Neural cell (in vitro differentiated cells): ENCODE measurements at regions not wholly inside any gene's neighbourhood (a gene's known extent, or its start where the extent isn't known, plus 50 kb on each side); places are given as distances from the start of the nearest gene placed in this dataset.

Source experiments
- H2AFZ ChIP-seq: fragments of 200-600, 300-800 bp; sonication (generic), shearing (Covaris generic); 2 replicates; pipeline ENCODE4 v1.6.0; 2014; ENCODE audit warnings: low read depth, mild to moderate bottlenecking, antibody characterized with exemption, low read length, moderate library complexity
- H3F3A ChIP-seq: fragments of 200-600 bp; shearing (Covaris generic); 2 replicates; pipeline ENCODE4 v1.6.1; 2016; ENCODE audit warnings: mild to moderate bottlenecking, moderate library complexity, mixed read lengths, antibody characterized with exemption, low read length; ENCODE audit not compliant: insufficient read depth, poor library complexity, severe bottlenecking
- H3K27ac ChIP-seq: fragments of 200-600, 300-800 bp; sonication (generic), shearing (Covaris generic); 2 replicates; pipeline ENCODE4 v1.5.1; 2014; ENCODE audit warnings: mild to moderate bottlenecking, low read length, moderate library complexity
- H3K27me3 ChIP-seq: fragments of 300-800, 200-600 bp; sonication (generic), shearing (Covaris generic); 2 replicates; pipeline ENCODE4 v1.6.0; 2014; ENCODE audit warnings: mild to moderate bottlenecking, low read depth, low read length, moderate library complexity; ENCODE audit not compliant: insufficient read depth
- H3K36me3 ChIP-seq: fragments of 300-800, 200-600 bp; sonication (generic), shearing (Covaris generic); 2 replicates; pipeline ENCODE4 v1.5.1; 2014; ENCODE audit warnings: mild to moderate bottlenecking, antibody characterized with exemption, low read length, moderate library complexity; ENCODE audit not compliant: insufficient read depth
- H3K4me2 ChIP-seq: fragments of 300-800, 200-600 bp; sonication (generic), shearing (Covaris generic); 2 replicates; pipeline ENCODE4 v1.6.0; 2014; ENCODE audit warnings: mild to moderate bottlenecking, low read length
- H3K4me3 ChIP-seq: fragments of 300-800, 200-600 bp; sonication (generic), shearing (Covaris generic); 2 replicates; pipeline ENCODE4 v1.5.1; 2014; ENCODE audit warnings: mild to moderate bottlenecking, low read length, moderate library complexity
- H3K79me2 ChIP-seq: fragments of 200-600 bp; shearing (Covaris generic); replicated peaks from 2 replicates; pipeline ENCODE4 v1.6.0; 2014; ENCODE audit warnings: mild to moderate bottlenecking, low read length, moderate library complexity; ENCODE audit not compliant: insufficient read depth
- H3K9ac ChIP-seq: fragments of 300-800, 200-600 bp; sonication (generic), shearing (Covaris generic); 2 replicates; pipeline ENCODE4 v1.6.1; 2016; ENCODE audit warnings: mild to moderate bottlenecking, low read length, mixed read lengths
- H3K9me2 ChIP-seq: fragments of 200-600 bp; shearing (Covaris generic); 2 replicates; pipeline ENCODE4 v1.6.1; 2016; ENCODE audit warnings: mild to moderate bottlenecking, low read length, mixed read lengths; ENCODE audit not compliant: insufficient read depth
- H3K9me3 ChIP-seq: fragments of 200-600, 300-800 bp; sonication (generic), shearing (Covaris generic); 2 replicates; pipeline ENCODE4 v1.6.1; 2016; ENCODE audit warnings: mild to moderate bottlenecking, mixed run types, low read length, moderate library complexity, mixed read lengths
- H4K20me1 ChIP-seq: fragments of 200-600 bp; shearing (Covaris generic); 2 replicates; pipeline ENCODE4 v1.6.1; 2016; ENCODE audit warnings: mild to moderate bottlenecking, mixed run types; ENCODE audit not compliant: insufficient read depth
- EP300 ChIP-seq: fragments of 450-650 bp; conservative IDR thresholded peaks from 2 replicates; pipeline ENCODE4 v1.6.1; 2014; ENCODE audit warnings: antibody characterized with exemption, mild to moderate bottlenecking, moderate library complexity; ENCODE audit not compliant: poor library complexity, severe bottlenecking
- EZH2 ChIP-seq: fragments of 200-600, 300-800 bp; shearing (Covaris generic), sonication (generic); IDR thresholded peaks from 2 replicates; pipeline ENCODE4 v1.6.1; 2014; ENCODE audit warnings: antibody characterized with exemption, low read length, borderline replicate concordance, mild to moderate bottlenecking; ENCODE audit not compliant: insufficient read depth, poor library complexity, severe bottlenecking
- MXI1 ChIP-seq: fragments of 450-650 bp; conservative IDR thresholded peaks from 2 replicates; pipeline ENCODE4 v1.6.1; 2014; ENCODE audit warnings: antibody characterized with exemption, mild to moderate bottlenecking; ENCODE audit not compliant: poor library complexity, severe bottlenecking
- POLR2AphosphoS5 ChIP-seq: IDR thresholded peaks from 2 replicates; pipeline ENCODE4 v1.6.1; 2012
- RAD21 ChIP-seq: fragments of 450-650 bp; conservative IDR thresholded peaks from 2 replicates; pipeline ENCODE4 v1.6.1; 2014; ENCODE audit warnings: antibody characterized with exemption, mild to moderate bottlenecking, moderate library complexity
- SMC3 ChIP-seq: fragments of 450-650 bp; conservative IDR thresholded peaks from 2 replicates; pipeline ENCODE4 v1.6.1; 2014; ENCODE audit warnings: antibody characterized with exemption, mild to moderate bottlenecking, moderate library complexity; ENCODE audit not compliant: poor library complexity
- TAF1 ChIP-seq: IDR thresholded peaks from 2 replicates; pipeline ENCODE4 v1.6.1; 2012; ENCODE audit warnings: low read depth
- TF ChIP-seq, protein P1 (sequence below): IDR thresholded peaks from 2 replicates; pipeline ENCODE4 v1.6.1; 2012; ENCODE audit warnings: borderline replicate concordance
- TF ChIP-seq, protein P2 (sequence below): fragments of 450-650 bp; IDR thresholded peaks from 2 replicates; pipeline ENCODE4 v1.5.1; 2014; ENCODE audit warnings: antibody characterized with exemption, mild to moderate bottlenecking, moderate library complexity; ENCODE audit not compliant: poor library complexity, severe bottlenecking

DNA sequence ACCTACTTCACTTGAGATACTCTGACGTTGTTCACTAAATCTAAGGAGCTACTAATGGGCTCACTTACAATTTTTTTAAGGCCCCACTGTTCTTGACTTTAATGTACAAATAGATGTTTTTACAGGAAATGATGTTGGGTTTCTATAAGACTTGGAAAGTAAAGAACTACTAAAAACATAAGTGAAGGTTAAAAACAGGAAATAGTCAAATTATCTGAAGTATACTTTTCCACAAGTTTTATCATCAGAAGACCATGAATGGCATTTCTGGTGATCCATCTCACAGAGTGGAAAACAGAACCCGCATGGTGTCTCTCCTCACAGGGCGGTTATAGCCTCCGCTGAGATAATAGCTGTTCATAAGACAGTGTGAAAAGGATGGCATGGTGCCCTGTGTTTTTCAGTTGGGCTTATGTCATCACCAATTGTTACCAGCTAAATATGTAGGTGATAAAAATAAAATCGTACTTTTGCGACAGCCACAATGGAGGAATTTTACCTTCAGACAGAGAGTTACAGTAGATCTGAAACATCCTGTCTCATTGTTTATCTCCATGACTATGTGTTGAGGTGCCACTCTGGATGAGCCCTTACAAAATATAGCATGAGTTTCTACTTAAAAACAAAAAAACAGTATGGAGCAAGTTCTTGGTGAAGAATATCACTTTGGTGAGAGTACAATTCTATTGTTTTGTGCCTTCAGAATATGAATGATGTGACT is 462.4 kb downstream of the RAP2B start:
- Histone ChIP-seq H3K27me3 (no peaks in the 10 kb centered on the region), H3K4me3 (no peak overlapping the region), H4K20me1 (no peaks in the 10 kb centered on the region), H3K36me3 (no peaks in the 10 kb centered on the region), H3K27ac (no peak overlapping the region), H3F3A (no peaks in the 10 kb centered on the region), H2AFZ (no peak overlapping the region), H3K9ac (no peak overlapping the region), H3K9me2 (no peaks in the 10 kb centered on the region), H3K9me3 (no peaks in the 10 kb centered on the region), H3K4me2 (no peak overlapping the region), H3K79me2 (no peaks in the 10 kb centered on the region)
- TF ChIP-seq EZH2, result no peak
- no peak for TF ChIP-seq SMC3
- TF ChIP-seq POLR2AphosphoS5, result no peak
- TF ChIP-seq EP300, result no peak
- TF ChIP-seq RAD21, result no peak
- TF ChIP-seq, protein P1, sequence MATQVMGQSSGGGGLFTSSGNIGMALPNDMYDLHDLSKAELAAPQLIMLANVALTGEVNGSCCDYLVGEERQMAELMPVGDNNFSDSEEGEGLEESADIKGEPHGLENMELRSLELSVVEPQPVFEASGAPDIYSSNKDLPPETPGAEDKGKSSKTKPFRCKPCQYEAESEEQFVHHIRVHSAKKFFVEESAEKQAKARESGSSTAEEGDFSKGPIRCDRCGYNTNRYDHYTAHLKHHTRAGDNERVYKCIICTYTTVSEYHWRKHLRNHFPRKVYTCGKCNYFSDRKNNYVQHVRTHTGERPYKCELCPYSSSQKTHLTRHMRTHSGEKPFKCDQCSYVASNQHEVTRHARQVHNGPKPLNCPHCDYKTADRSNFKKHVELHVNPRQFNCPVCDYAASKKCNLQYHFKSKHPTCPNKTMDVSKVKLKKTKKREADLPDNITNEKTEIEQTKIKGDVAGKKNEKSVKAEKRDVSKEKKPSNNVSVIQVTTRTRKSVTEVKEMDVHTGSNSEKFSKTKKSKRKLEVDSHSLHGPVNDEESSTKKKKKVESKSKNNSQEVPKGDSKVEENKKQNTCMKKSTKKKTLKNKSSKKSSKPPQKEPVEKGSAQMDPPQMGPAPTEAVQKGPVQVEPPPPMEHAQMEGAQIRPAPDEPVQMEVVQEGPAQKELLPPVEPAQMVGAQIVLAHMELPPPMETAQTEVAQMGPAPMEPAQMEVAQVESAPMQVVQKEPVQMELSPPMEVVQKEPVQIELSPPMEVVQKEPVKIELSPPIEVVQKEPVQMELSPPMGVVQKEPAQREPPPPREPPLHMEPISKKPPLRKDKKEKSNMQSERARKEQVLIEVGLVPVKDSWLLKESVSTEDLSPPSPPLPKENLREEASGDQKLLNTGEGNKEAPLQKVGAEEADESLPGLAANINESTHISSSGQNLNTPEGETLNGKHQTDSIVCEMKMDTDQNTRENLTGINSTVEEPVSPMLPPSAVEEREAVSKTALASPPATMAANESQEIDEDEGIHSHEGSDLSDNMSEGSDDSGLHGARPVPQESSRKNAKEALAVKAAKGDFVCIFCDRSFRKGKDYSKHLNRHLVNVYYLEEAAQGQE, result no peak
- TF ChIP-seq, protein P2, sequence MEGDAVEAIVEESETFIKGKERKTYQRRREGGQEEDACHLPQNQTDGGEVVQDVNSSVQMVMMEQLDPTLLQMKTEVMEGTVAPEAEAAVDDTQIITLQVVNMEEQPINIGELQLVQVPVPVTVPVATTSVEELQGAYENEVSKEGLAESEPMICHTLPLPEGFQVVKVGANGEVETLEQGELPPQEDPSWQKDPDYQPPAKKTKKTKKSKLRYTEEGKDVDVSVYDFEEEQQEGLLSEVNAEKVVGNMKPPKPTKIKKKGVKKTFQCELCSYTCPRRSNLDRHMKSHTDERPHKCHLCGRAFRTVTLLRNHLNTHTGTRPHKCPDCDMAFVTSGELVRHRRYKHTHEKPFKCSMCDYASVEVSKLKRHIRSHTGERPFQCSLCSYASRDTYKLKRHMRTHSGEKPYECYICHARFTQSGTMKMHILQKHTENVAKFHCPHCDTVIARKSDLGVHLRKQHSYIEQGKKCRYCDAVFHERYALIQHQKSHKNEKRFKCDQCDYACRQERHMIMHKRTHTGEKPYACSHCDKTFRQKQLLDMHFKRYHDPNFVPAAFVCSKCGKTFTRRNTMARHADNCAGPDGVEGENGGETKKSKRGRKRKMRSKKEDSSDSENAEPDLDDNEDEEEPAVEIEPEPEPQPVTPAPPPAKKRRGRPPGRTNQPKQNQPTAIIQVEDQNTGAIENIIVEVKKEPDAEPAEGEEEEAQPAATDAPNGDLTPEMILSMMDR, result no peak
- TF ChIP-seq MXI1, result no peak
- no peak for TF ChIP-seq TAF1

DNA sequence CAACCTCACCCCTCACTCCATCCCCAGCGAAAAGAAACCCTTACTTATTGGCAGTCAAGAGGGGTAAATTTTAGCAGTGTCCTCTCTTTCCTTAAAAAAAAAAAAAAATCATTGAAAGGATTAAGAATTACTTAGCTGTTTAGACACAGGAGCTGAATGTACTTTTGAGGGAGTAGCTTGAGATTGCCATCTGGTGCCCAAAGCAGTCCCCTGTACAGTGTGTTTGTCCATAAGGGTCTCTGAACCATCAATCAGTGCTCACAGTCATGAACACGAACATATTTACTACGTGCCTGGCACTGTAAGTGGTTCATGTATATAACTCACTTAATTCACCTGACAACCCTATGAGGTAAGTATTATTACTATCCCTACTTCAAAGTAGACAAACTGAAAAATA is 463.5 kb downstream of the RAP2B start:
- no peaks in the 10 kb centered on the region for H3K27me3 ChIP-seq

More for the DNA sequence above, 463.5 kb downstream of the RAP2B start:
- no peaks in the 10 kb centered on the region for H3K36me3 ChIP-seq
- H3K79me2 ChIP-seq, result no peaks in the 10 kb centered on the region
- no peak overlapping the region for H3K4me3 ChIP-seq
- no peak overlapping the region for H3K27ac ChIP-seq
- no peaks in the 10 kb centered on the region for H3F3A ChIP-seq
- no peak overlapping the region for H3K9ac ChIP-seq
- no peak overlapping the region for H3K4me2 ChIP-seq
- H3K9me2 ChIP-seq, result no peaks in the 10 kb centered on the region
- no peak for TF ChIP-seq EZH2
- no peak for TF ChIP-seq SMC3
- no peak for TF ChIP-seq POLR2AphosphoS5
- no peak for TF ChIP-seq TAF1
- TF ChIP-seq, protein P2, result no peak
- H4K20me1 ChIP-seq, result no peaks in the 10 kb centered on the region
- H2AFZ ChIP-seq, result no peak overlapping the region
- H3K9me3 ChIP-seq, result no peaks in the 10 kb centered on the region
